IMR-90 (cell line): ENCODE measurements at regions not wholly inside any gene's neighbourhood (a gene's known extent, or its start where the extent isn't known, plus 50 kb on each side); places are given as distances from the start of the nearest gene placed in this dataset.
A peak's percentile ranks its signal among the peaks of the same experiment; 100 is the strongest.

Source experiments
- ATAC-seq: fragments of 200-7000 bp; cut with Tn5 transposase; 2 replicates; pipeline ENCODE4 v1.9.1; 2020; ENCODE audit warnings: low read depth, mild to moderate bottlenecking, moderate library complexity
- BruUV-seq: library from RNA; stranded (reverse); fragments of 400-500 nt; replicated peaks from 2 replicates; lab custom pipeline; 2021; lab: Mats Ljungman, UMichigan
- CTCF ChIA-PET: fragments of 300-600 bp; formaldehyde crosslinking; extraction: SDS; loops from one replicate; lab custom pipeline; 2021; ENCODE audit warnings: antibody characterized with exemption; lab: Yijun Ruan, JAX
- POLR2A ChIA-PET: fragments of 300-600 bp; sonication (Branson Sonifier 250); formaldehyde crosslinking; loops from one replicate; lab custom pipeline; 2022; ENCODE audit warnings: antibody characterized with exemption; ENCODE audit not compliant: unreplicated experiment; lab: Charles Lee
- DNase-seq: peaks from one replicate; pipeline ENCODE4 v3.0.0; 2013
- H2AFZ ChIP-seq: replicated peaks from 2 replicates; pipeline ENCODE3; 2013; ENCODE audit warnings: low read length, mild to moderate bottlenecking; ENCODE audit not compliant: poor library complexity
- H2AK5ac ChIP-seq: 2 replicates; pipeline ENCODE4 v1.6.1; 2013; ENCODE audit warnings: low read depth, low read length, inconsistent platforms
- H2AK9ac ChIP-seq: replicated peaks from 2 replicates; pipeline ENCODE3; 2013; ENCODE audit warnings: mild to moderate bottlenecking, low read depth, low read length, moderate library complexity; ENCODE audit not compliant: poor library complexity
- H2BK120ac ChIP-seq: 2 replicates; pipeline ENCODE4 v1.6.1; 2013; ENCODE audit warnings: low read depth, low read length, inconsistent platforms
- H2BK15ac ChIP-seq: 3 replicates; pipeline ENCODE4 v1.6.1; 2013; ENCODE audit warnings: low read depth, low read length, inconsistent platforms
- H2BK20ac ChIP-seq: 2 replicates; pipeline ENCODE4 v1.6.1; 2013; ENCODE audit warnings: low read depth, mild to moderate bottlenecking, inconsistent platforms, low read length, moderate library complexity
- H2BK5ac ChIP-seq: 2 replicates; pipeline ENCODE4 v1.6.1; 2013; ENCODE audit warnings: mild to moderate bottlenecking, low read depth, low read length, inconsistent platforms; ENCODE audit not compliant: poor library complexity, severe bottlenecking
- H3K14ac ChIP-seq: replicated peaks from 2 replicates; pipeline ENCODE4 v1.6.1; 2013; ENCODE audit warnings: low read depth, low read length, inconsistent platforms
- H3K18ac ChIP-seq: 2 replicates; pipeline ENCODE4 v1.6.1; 2013; ENCODE audit warnings: low read depth, low read length, control low read depth
- H3K23ac ChIP-seq: 2 replicates; pipeline ENCODE4 v1.6.1; 2013; ENCODE audit warnings: low read depth, low read length, inconsistent platforms
- H3K27ac ChIP-seq: 2 replicates; pipeline ENCODE4 v1.5.1; 2013; ENCODE audit warnings: mild to moderate bottlenecking, control low read depth, low read length; ENCODE audit not compliant: insufficient read depth
- H3K27me3 ChIP-seq: 2 replicates; pipeline ENCODE4 v1.6.1; 2013; ENCODE audit warnings: low read length; ENCODE audit not compliant: control insufficient read depth, insufficient read depth
- H3K36me3 ChIP-seq: 2 replicates; pipeline ENCODE4 v1.6.1; 2013; ENCODE audit warnings: low read length, mixed read lengths; ENCODE audit not compliant: control insufficient read depth, insufficient read depth
- H3K4ac ChIP-seq: 2 replicates; pipeline ENCODE4 v1.6.1; 2013; ENCODE audit warnings: low read depth, low read length, inconsistent platforms
- H3K4me1 ChIP-seq: 2 replicates; pipeline ENCODE4 v1.6.1; 2013; ENCODE audit warnings: low read length, mixed read lengths; ENCODE audit not compliant: control insufficient read depth, insufficient read depth
- H3K4me2 ChIP-seq: 2 replicates; pipeline ENCODE4 v1.6.1; 2013; ENCODE audit warnings: low read depth, mild to moderate bottlenecking, control low read depth, low read length, moderate library complexity
- H3K4me3 ChIP-seq: 2 replicates; pipeline ENCODE4 v1.5.1; 2013; ENCODE audit warnings: low read depth, mild to moderate bottlenecking, control low read depth, low read length, moderate library complexity; ENCODE audit not compliant: insufficient read depth
- H3K56ac ChIP-seq: 2 replicates; pipeline ENCODE4 v1.6.1; 2013; ENCODE audit warnings: low read length, inconsistent platforms; ENCODE audit not compliant: insufficient read depth; ENCODE audit errors: extremely low read depth
- H3K79me1 ChIP-seq, 2 experiments: 2 replicates each; pipeline ENCODE4 v1.6.1; 2013; ENCODE audit warnings: low read length in 2 of 2, inconsistent platforms in 1 of 2, low read depth in 1 of 2
- H3K9ac ChIP-seq: 2 replicates; pipeline ENCODE4 v1.6.1; 2013; ENCODE audit warnings: low read depth, low read length, control low read depth
- H3K9me1 ChIP-seq: 2 replicates; pipeline ENCODE4 v1.6.1; 2013; ENCODE audit warnings: low read length, inconsistent platforms; ENCODE audit not compliant: insufficient read depth
- H3K9me3 ChIP-seq: 2 replicates; pipeline ENCODE4 v1.6.1; 2013; ENCODE audit warnings: low read length; ENCODE audit not compliant: control insufficient read depth, insufficient read depth
- H4K20me1 ChIP-seq: 2 replicates; pipeline ENCODE4 v1.6.1; 2013; ENCODE audit warnings: low read length, inconsistent platforms; ENCODE audit not compliant: insufficient read depth
- H4K5ac ChIP-seq: 2 replicates; pipeline ENCODE4 v1.6.1; 2013; ENCODE audit warnings: mild to moderate bottlenecking, low read depth, low read length, control low read depth
- H4K8ac ChIP-seq, 2 experiments: 2 replicates each; pipeline ENCODE4 v1.6.1; 2013; ENCODE audit warnings: low read depth in 2 of 2, low read length in 2 of 2, control low read depth in 1 of 2, inconsistent platforms in 1 of 2
- H4K91ac ChIP-seq: 2 replicates; pipeline ENCODE4 v1.6.1; 2013; ENCODE audit warnings: low read depth, low read length, inconsistent platforms; ENCODE audit not compliant: insufficient read depth
- BHLHE40 ChIP-seq: fragments of 150-350 bp; IDR thresholded peaks from 2 replicates; pipeline ENCODE4 v1.6.1; 2016; ENCODE audit warnings: mild to moderate bottlenecking, low read depth, low read length
- CEBPB ChIP-seq: IDR thresholded peaks from 2 replicates; pipeline ENCODE4 v1.6.1; 2012; ENCODE audit warnings: low read depth, low read length, improper control_type of control experiment
- CHD1 ChIP-seq: IDR thresholded peaks from 2 replicates; pipeline ENCODE4 v1.6.1; 2012; ENCODE audit warnings: low read depth, low read length, improper control_type of control experiment
- FOS ChIP-seq: fragments of 150-350 bp; IDR thresholded peaks from 2 replicates; pipeline ENCODE4 v1.6.1; 2016; ENCODE audit warnings: low read depth, low read length
- MAFK ChIP-seq: IDR thresholded peaks from 2 replicates; pipeline ENCODE4 v1.6.1; 2012; ENCODE audit warnings: low read depth, low read length, improper control_type of control experiment
- MAZ ChIP-seq: IDR thresholded peaks from 2 replicates; pipeline ENCODE4 v1.6.1; 2012; ENCODE audit warnings: low read depth, mild to moderate bottlenecking, low read length, improper control_type of control experiment, moderate library complexity, borderline replicate concordance
- MXI1 ChIP-seq: IDR thresholded peaks from 2 replicates; pipeline ENCODE4 v1.6.1; 2012; ENCODE audit warnings: low read depth, mild to moderate bottlenecking, low read length, moderate library complexity, borderline replicate concordance
- NFE2L2 ChIP-seq: fragments of 150-350 bp; IDR thresholded peaks from 2 replicates; pipeline ENCODE4 v1.6.1; 2016; ENCODE audit warnings: low read depth, mild to moderate bottlenecking, low read length
- POLR2A ChIP-seq: IDR thresholded peaks from 2 replicates; pipeline ENCODE4 v1.6.1; 2012; ENCODE audit warnings: mild to moderate bottlenecking, low read depth, low read length
- RAD21 ChIP-seq: IDR thresholded peaks from 2 replicates; pipeline ENCODE4 v1.6.1; 2012; ENCODE audit warnings: low read length, improper control_type of control experiment
- RCOR1 ChIP-seq: IDR thresholded peaks from 2 replicates; pipeline ENCODE4 v1.6.1; 2012; ENCODE audit warnings: mild to moderate bottlenecking, low read length, improper control_type of control experiment; ENCODE audit not compliant: insufficient replicate concordance
- RFX5 ChIP-seq: IDR thresholded peaks from 2 replicates; pipeline ENCODE4 v1.8.0; 2012; ENCODE audit warnings: low read depth, mild to moderate bottlenecking, low read length, moderate library complexity
- SMC3 ChIP-seq: fragments of 150-350 bp; IDR thresholded peaks from 2 replicates; pipeline ENCODE4 v1.6.1; 2016; ENCODE audit warnings: low read depth, mild to moderate bottlenecking, antibody characterized with exemption, low read length, moderate library complexity
- WGBS, 2 experiments: methylation state at CpG; one replicate each; pipeline versions ENCODE4 v1.1.5 to v1.1.7; 2013; ENCODE audit warnings: missing lambda C conversion rate in 2 of 2; ENCODE audit not compliant: insufficient read length in 1 of 2; ENCODE audit errors: extremely low coverage in 2 of 2; 5-methylcytosine and 5-hydroxymethylcytosine counted together
- dilution Hi-C: fragments of 300-500 bp; cut with HindIII; formaldehyde crosslinking; loops from one replicate; pipeline ENCODE4 v1.14.3; 2018; ENCODE audit warnings: low sequenced_read_pairs; ENCODE audit not compliant: unreplicated experiment
- in situ Hi-C: fragments of 300-500 bp; cut with MboI; formaldehyde crosslinking; loops from 3 replicates; pipeline ENCODE4 v1.14.3; 2019; ENCODE audit warnings: low sequenced_read_pairs, inconsistent platforms, mixed read lengths
- intact Hi-C: fragments of 100-400 bp; cut with micrococcal nuclease; formaldehyde crosslinking; loops from 2 replicates; pipeline ENCODE4 v1.10.0; 2022
- TF ChIP-seq, protein P1 (sequence below): fragments of 150-350 bp; IDR thresholded peaks from 2 replicates; pipeline ENCODE4 v1.6.1; 2017; ENCODE audit warnings: mild to moderate bottlenecking, antibody characterized with exemption, low read length, low read depth
- TF ChIP-seq, protein P2 (sequence below): fragments of 150-350 bp; IDR thresholded peaks from 2 replicates; pipeline ENCODE4 v1.6.1; 2016; ENCODE audit warnings: low read depth, mild to moderate bottlenecking, low read length, moderate library complexity, borderline replicate concordance
- TF ChIP-seq, protein P3 (sequence below): conservative IDR thresholded peaks from 2 replicates; pipeline ENCODE4 v1.5.1; 2012; ENCODE audit warnings: mild to moderate bottlenecking, low read depth, low read length, improper control_type of control experiment

DNA sequence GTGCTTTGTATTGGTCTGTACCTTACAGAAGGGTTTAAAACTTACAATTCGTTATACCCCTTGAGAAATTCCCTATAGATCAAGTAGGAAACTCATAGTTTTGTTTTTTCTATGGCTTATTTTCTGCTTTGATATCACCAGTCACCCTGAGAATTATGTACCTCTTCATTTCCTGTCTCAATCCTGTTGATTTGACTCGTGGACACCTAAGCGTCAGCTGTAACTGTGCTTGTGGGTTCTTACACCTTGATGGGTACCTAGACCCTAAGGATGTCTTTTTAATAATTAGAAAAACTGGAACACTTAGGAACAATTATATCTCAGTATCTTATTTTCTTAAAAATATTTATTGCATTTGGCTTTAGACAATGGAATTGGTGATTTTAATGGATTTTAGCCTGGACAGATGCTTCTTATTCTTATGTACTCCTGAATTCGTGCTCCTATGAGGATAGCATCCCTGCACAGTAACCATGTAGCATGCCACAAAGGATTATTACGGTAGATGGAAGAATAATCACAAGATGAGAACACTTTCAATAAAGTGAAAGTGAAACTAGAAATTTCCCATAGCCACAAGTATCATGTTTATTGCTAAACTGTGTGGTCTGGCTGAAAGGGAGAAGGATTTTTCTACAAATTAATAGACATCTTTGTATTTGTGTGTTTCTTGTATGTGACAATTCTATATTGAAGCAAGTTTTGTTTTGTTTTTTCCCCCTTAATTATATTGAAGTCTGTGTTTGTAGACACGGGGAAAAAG, 1920.3 kb upstream of the WWC1 start:
- no peak overlapping the region for H2AK9ac ChIP-seq
- no CpG with 5 or more reads among the region's 6 CpGs for WGBS, 2 experiments
- H3K36me3 ChIP-seq = no peaks in the 10 kb centered on the region
- H4K5ac ChIP-seq = no peak overlapping the region
- BruUV-seq = no TSS peak
- H3K18ac ChIP-seq = no peak overlapping the region
- intact Hi-C loops = no loop called here
- ATAC-seq = no peak
- TF ChIP-seq CEBPB (no peak), MAFK (no peak), POLR2A (no peak), RFX5 (no peak), NFE2L2 (no peak), SMC3 (no peak), RAD21 (no peak), MXI1 (no peak), FOS (no peak), CHD1 (no peak), BHLHE40 (no peak), MAZ (no peak), RCOR1 (no peak)
- TF ChIP-seq, protein P1, sequence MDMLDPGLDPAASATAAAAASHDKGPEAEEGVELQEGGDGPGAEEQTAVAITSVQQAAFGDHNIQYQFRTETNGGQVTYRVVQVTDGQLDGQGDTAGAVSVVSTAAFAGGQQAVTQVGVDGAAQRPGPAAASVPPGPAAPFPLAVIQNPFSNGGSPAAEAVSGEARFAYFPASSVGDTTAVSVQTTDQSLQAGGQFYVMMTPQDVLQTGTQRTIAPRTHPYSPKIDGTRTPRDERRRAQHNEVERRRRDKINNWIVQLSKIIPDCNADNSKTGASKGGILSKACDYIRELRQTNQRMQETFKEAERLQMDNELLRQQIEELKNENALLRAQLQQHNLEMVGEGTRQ = no peak
- TF ChIP-seq, protein P2, sequence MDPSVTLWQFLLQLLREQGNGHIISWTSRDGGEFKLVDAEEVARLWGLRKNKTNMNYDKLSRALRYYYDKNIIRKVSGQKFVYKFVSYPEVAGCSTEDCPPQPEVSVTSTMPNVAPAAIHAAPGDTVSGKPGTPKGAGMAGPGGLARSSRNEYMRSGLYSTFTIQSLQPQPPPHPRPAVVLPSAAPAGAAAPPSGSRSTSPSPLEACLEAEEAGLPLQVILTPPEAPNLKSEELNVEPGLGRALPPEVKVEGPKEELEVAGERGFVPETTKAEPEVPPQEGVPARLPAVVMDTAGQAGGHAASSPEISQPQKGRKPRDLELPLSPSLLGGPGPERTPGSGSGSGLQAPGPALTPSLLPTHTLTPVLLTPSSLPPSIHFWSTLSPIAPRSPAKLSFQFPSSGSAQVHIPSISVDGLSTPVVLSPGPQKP = no peak
- TF ChIP-seq, protein P3, sequence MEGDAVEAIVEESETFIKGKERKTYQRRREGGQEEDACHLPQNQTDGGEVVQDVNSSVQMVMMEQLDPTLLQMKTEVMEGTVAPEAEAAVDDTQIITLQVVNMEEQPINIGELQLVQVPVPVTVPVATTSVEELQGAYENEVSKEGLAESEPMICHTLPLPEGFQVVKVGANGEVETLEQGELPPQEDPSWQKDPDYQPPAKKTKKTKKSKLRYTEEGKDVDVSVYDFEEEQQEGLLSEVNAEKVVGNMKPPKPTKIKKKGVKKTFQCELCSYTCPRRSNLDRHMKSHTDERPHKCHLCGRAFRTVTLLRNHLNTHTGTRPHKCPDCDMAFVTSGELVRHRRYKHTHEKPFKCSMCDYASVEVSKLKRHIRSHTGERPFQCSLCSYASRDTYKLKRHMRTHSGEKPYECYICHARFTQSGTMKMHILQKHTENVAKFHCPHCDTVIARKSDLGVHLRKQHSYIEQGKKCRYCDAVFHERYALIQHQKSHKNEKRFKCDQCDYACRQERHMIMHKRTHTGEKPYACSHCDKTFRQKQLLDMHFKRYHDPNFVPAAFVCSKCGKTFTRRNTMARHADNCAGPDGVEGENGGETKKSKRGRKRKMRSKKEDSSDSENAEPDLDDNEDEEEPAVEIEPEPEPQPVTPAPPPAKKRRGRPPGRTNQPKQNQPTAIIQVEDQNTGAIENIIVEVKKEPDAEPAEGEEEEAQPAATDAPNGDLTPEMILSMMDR = no peak
- no peak overlapping the region for H2BK15ac ChIP-seq
- no peak overlapping the region for H2BK120ac ChIP-seq
- no peak overlapping the region for H2AFZ ChIP-seq
- no peak overlapping the region for H4K91ac ChIP-seq
- ChIA-PET CTCF (interaction anchor here (0.6 kb wide), 1 partner anchor 16 kb away, joined by 5 read pairs; no protein-coding TSS in a partner anchor), POLR2A (no interaction called here)
- no peak overlapping the region for H3K4ac ChIP-seq
- H3K23ac ChIP-seq = no peak overlapping the region
- H3K4me1 ChIP-seq = no peaks in the 10 kb centered on the region
- H2AK5ac ChIP-seq = no peak overlapping the region
- H3K27ac ChIP-seq = no peak overlapping the region
- no peak overlapping the region for H2BK5ac ChIP-seq
- no peak overlapping the region for H3K14ac ChIP-seq
- H4K20me1 ChIP-seq = no peaks in the 10 kb centered on the region
- H3K79me1 ChIP-seq = no peaks in the 10 kb centered on the region
- H3K56ac ChIP-seq = no peak overlapping the region
- H3K27me3 ChIP-seq = no peaks in the 10 kb centered on the region
- H2BK20ac ChIP-seq = no peak overlapping the region
- DNase-seq = no peak
- H3K4me3 ChIP-seq = peak overlapping the region; percentile 14; the same call in 1 of the 2 replicates
- in situ Hi-C loops = no loop called here
- no peak overlapping the region for H3K9ac ChIP-seq
- dilution Hi-C loops = no loop called here
- peaks cover 2% of the 10 kb centered on the region; the same call in 1 of the 2 replicates for H3K9me3 ChIP-seq
- H3K4me2 ChIP-seq = no peak overlapping the region
- no peaks in the 10 kb centered on the region for H3K9me1 ChIP-seq
- H4K8ac ChIP-seq = no peak overlapping the region
